T-cell (primary cell): ENCODE measurements at regions not wholly inside any gene's neighbourhood (a gene's known extent, or its start where the extent isn't known, plus 50 kb on each side); places are given as distances from the start of the nearest gene placed in this dataset.

Source experiments
- ATAC-seq, 4 experiments: fragments of 200-7000 bp in 3 of 4; fragments of 150-1000 bp in 1 of 4; cut with Tn5 transposase; replicated peaks in 1 of 4; 1 replicate in 3 of 4; 2 replicates in 1 of 4; pipeline ENCODE4 v1.10.0; 2021; ENCODE audit warnings: moderate library complexity in 3 of 4, mild to moderate bottlenecking in 2 of 4, moderate number of reproducible peaks in 1 of 4
- CTCF ChIA-PET, 2 donors: fragments of 300-600 bp; sonication (Branson Sonifier 250); formaldehyde crosslinking; loops; one replicate each; lab custom pipeline; 2022; ENCODE audit warnings: antibody characterized with exemption in 2 of 2; lab: Charles Lee
- POLR2A ChIA-PET, 2 donors: fragments of 300-600 bp; sonication (Branson Sonifier 250); formaldehyde crosslinking; loops; one replicate each; lab custom pipeline; 2022; ENCODE audit warnings: antibody characterized with exemption in 2 of 2; lab: Charles Lee
- DNase-seq, 35 experiments: peaks; one replicate each; pipeline versions ENCODE4 v3.0.0 to v3.0.0-alpha.2; 2013 to 2023
- H3K27ac ChIP-seq: one replicate; pipeline ENCODE4 v1.5.1; 2013; ENCODE audit warnings: low read length
- H3K27me3 ChIP-seq, 2 experiments: replicated peaks in 1 of 2; 1 replicate in 1 of 2; 2 replicates in 1 of 2; pipeline versions ENCODE4 v1.6.1 to v1.7.0; 2013; ENCODE audit warnings: low read length in 1 of 2, mixed read lengths in 1 of 2; ENCODE audit not compliant: control insufficient read depth in 2 of 2, insufficient read depth in 2 of 2; ENCODE audit errors: extremely low read depth in 1 of 2
- H3K36me3 ChIP-seq, 2 donors: 1 replicate in 1 of 2; 2 replicates in 1 of 2; pipeline versions ENCODE4 v1.6.1 to v1.7.0; 2013; ENCODE audit warnings: low read length in 1 of 2; ENCODE audit not compliant: control insufficient read depth in 2 of 2, insufficient read depth in 1 of 2; ENCODE audit errors: extremely low read depth in 1 of 2
- H3K4me1 ChIP-seq, 2 experiments: 1 replicate in 1 of 2; 2 replicates in 1 of 2; pipeline versions ENCODE4 v1.6.1 to v1.7.0; 2013; ENCODE audit warnings: low read length in 2 of 2, mixed read lengths in 1 of 2; ENCODE audit not compliant: insufficient read depth in 2 of 2, control insufficient read depth in 1 of 2; ENCODE audit errors: extremely low read depth in 1 of 2
- H3K4me3 ChIP-seq, 2 donors: 1 replicate in 1 of 2; 2 replicates in 1 of 2; pipeline versions ENCODE4 v1.5.1 to v1.7.0; 2013; ENCODE audit warnings: mild to moderate bottlenecking in 2 of 2, low read length in 1 of 2, moderate library complexity in 1 of 2; ENCODE audit not compliant: control insufficient read depth in 1 of 2; ENCODE audit errors: extremely low read depth in 1 of 2
- H3K9me3 ChIP-seq: 2 replicates; pipeline ENCODE4 v1.7.0; 2013
- H3K27ac Mint-ChIP-seq, 2 donors: one replicate each; pipeline ENCODE4 v1.8.0; 2020 to 2021; ENCODE audit warnings: mild to moderate bottlenecking in 2 of 2, mixed read lengths in 2 of 2
- H3K27me3 Mint-ChIP-seq, 2 donors: one replicate each; pipeline ENCODE4 v1.8.0; 2021 to 2022; ENCODE audit warnings: mixed read lengths in 2 of 2
- H3K36me3 Mint-ChIP-seq: one replicate; pipeline ENCODE4 v1.8.0; 2021; ENCODE audit warnings: mixed read lengths
- H3K4me1 Mint-ChIP-seq, 3 donors: one replicate each; pipeline ENCODE4 v1.8.0; 2020 to 2022; ENCODE audit warnings: mixed read lengths in 3 of 3, mild to moderate bottlenecking in 1 of 3
- H3K4me3 Mint-ChIP-seq, 3 donors: one replicate each; pipeline ENCODE4 v1.8.0; 2020 to 2022; ENCODE audit warnings: mild to moderate bottlenecking in 3 of 3, mixed read lengths in 3 of 3, moderate library complexity in 3 of 3
- H3K9me3 Mint-ChIP-seq, 3 donors: one replicate each; pipeline ENCODE4 v1.8.0; 2020 to 2022; ENCODE audit warnings: mixed read lengths in 3 of 3
- WGBS: methylation state at CpG from one replicate; pipeline ENCODE4 v1.1.5; 2013; ENCODE audit warnings: missing lambda C conversion rate; ENCODE audit not compliant: insufficient coverage; 5-methylcytosine and 5-hydroxymethylcytosine counted together

DNA sequence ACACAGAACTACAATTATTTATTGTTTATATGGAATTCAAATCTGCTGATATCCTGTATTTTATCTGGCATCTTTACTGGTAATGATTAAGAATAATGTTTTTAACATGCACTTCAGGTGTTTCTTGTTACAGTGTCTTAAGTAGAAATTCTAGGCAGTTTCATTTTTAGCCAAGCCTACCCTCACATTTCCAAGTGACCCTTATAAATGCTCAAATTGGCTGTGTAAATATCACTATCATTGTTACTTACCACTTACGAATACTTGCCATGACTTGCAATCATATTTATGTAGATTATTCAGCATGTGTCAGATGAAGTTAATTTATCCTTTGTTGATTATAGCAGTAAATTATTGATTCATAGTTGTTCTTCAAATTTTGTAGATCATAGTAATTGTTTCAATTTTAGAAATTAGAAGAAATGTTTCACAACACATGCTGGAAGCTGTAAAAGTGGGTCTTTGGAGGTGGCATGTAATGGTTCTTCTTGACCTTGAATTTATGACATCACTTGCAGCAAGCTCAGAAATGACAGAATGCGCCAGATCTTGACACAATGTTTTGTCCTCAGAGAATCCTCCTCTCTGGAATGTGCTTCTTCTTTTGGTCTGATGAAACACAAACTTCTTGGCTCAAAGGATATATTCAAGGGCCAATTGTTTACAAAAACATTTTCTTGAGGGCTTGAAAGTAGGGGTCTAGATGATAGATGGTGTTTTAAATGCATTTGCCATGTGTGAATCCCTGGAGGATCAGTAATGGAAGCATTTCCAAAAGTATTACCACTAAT lies 471.8 kb downstream of the COL12A1 start:
- H3K27ac Mint-ChIP-seq, result no peak overlapping the region
- Histone ChIP-seq H3K27me3 (no peaks in the 10 kb centered on the region), H3K4me3 (no peak overlapping the region), H3K4me1 (no peaks in the 10 kb centered on the region), H3K27ac (no peak overlapping the region), H3K36me3 (no peaks in the 10 kb centered on the region), H3K9me3 (no peaks in the 10 kb centered on the region)
- DNase-seq, result no peak
- H3K4me1 Mint-ChIP-seq, result no peaks in the 10 kb centered on the region
- 0% methylated on average over 1 of the region's 2 CpGs for WGBS
- no peaks in the 10 kb centered on the region for H3K27me3 Mint-ChIP-seq
- ATAC-seq, result no peak
- no peak overlapping the region for H3K4me3 Mint-ChIP-seq
- CTCF ChIA-PET, result no interaction called here
- H3K36me3 Mint-ChIP-seq, result no peaks in the 10 kb centered on the region
- peaks cover 3 to 11% (median 11%) of the 10 kb centered on the region in 3 donors for H3K9me3 Mint-ChIP-seq
- POLR2A ChIA-PET, result no interaction called here

DNA sequence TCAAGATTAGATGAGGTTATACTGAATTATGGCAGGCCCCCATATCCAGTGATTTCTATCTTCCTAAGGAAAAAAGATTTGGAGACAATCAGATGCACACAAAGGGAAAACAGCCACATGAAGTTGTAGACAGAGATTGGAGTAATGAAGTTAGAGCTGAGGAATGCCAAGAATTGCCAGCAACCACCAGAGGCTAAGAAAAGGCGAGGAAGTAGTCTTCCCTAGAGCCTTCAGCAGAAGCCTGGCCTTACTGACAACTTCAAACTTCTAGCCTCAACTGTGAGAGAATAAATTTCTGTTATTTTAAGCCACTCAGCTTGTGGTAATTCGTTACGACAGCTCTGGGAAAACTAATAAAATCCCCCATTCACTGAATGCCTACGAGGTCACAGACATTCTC lies 473.9 kb downstream of the COL12A1 start:
- H3K9me3 ChIP-seq, result no peaks in the 10 kb centered on the region
- H3K27me3 Mint-ChIP-seq, result no peaks in the 10 kb centered on the region
- H3K36me3 ChIP-seq, result no peaks in the 10 kb centered on the region
- ATAC-seq (no peak), DNase-seq (no peak)
- ChIA-PET CTCF (no interaction called here), POLR2A (no interaction called here)
- H3K4me3 ChIP-seq, result no peak overlapping the region
- H3K4me1 Mint-ChIP-seq, result no peaks in the 10 kb centered on the region
- H3K36me3 Mint-ChIP-seq, result no peaks in the 10 kb centered on the region
- peaks cover 3 to 10% (median 9%) of the 10 kb centered on the region in 3 donors for H3K9me3 Mint-ChIP-seq
- no peak overlapping the region for H3K27ac Mint-ChIP-seq
- H3K27me3 ChIP-seq, result no peaks in the 10 kb centered on the region
- H3K4me1 ChIP-seq, result no peaks in the 10 kb centered on the region
- H3K4me3 Mint-ChIP-seq, result no peak overlapping the region
- no CpG with 5 or more reads among the region's 4 CpGs for WGBS
- no peak overlapping the region for H3K27ac ChIP-seq

DNA sequence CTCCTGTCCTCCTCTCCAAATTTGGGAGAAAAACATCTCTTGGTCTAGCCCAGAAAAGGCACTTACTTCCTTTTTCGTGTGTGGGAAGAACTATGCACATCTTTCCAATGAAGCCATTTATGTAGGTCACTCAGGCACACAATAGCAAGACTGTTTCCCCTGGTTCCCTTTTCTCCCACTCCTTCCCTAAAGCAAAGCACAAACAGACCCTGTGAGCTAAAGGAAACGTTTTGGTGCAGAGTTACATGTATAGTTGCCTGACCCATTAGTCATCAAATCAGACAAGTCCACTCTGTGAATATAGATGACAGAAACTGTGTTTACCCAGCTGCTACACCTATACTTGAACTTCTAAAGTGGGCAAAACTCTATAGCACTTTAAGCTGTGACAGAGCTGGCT lies 474.6 kb downstream of the COL12A1 start:
- H3K36me3 ChIP-seq, result no peaks in the 10 kb centered on the region
- POLR2A ChIA-PET, result no interaction called here
- no peak overlapping the region for H3K27ac ChIP-seq
- H3K9me3 ChIP-seq, result no peaks in the 10 kb centered on the region
- no peak for ATAC-seq
- no peaks in the 10 kb centered on the region for H3K27me3 ChIP-seq
- peaks cover 3 to 8% (median 7%) of the 10 kb centered on the region in 3 donors for H3K9me3 Mint-ChIP-seq
- H3K4me3 ChIP-seq, result no peak overlapping the region
- no peaks in the 10 kb centered on the region for H3K36me3 Mint-ChIP-seq
- no peak for DNase-seq
- H3K4me1 ChIP-seq, result no peaks in the 10 kb centered on the region
- H3K27ac Mint-ChIP-seq, result no peak overlapping the region
- no peaks in the 10 kb centered on the region for H3K27me3 Mint-ChIP-seq
- H3K4me1 Mint-ChIP-seq, result no peaks in the 10 kb centered on the region
- CTCF ChIA-PET, result no interaction called here
- no peak overlapping the region for H3K4me3 Mint-ChIP-seq
- no CpG with 5 or more reads among the region's 2 CpGs for WGBS

- Histone ChIP-seq H3K4me3 (no peak overlapping the region), H3K27me3 (no peaks in the 10 kb centered on the region), H3K36me3 (no peaks in the 10 kb centered on the region), H3K4me1 (no peaks in the 10 kb centered on the region), H3K27ac (no peak overlapping the region), H3K9me3 (peaks cover 2% of the 10 kb centered on the region)
- Mint-ChIP-seq H3K4me1 (no peaks in the 10 kb centered on the region), H3K27ac (no peak overlapping the region), H3K9me3 (peaks cover 0 to 10% (median 7%) of the 10 kb centered on the region in 3 donors), H3K36me3 (no peaks in the 10 kb centered on the region), H3K27me3 (no peaks in the 10 kb centered on the region), H3K4me3 (no peak overlapping the region)
- ATAC-seq (no peak), DNase-seq (no peak)
- WGBS, result no CpG with 5 or more reads among the region's 1 CpG
- ChIA-PET CTCF (no interaction called here), POLR2A (interaction anchor here in 1 of 2 donors (0.6 kb wide), 1 partner anchor 38 kb away, joined by 4 read pairs; no protein-coding TSS in a partner anchor)
These were observed 484.9 kb downstream of the COL12A1 start for GRCh38 chr6:74720923-74721322.

GRCh38 chr6:74717591-74717990 lies 488.3 kb downstream of the COL12A1 start:
- DNase-seq, result no peak
- no peak overlapping the region for H3K4me3 Mint-ChIP-seq
- H3K27ac Mint-ChIP-seq, result no peak overlapping the region
- CTCF ChIA-PET, result no interaction called here
- no peaks in the 10 kb centered on the region for H3K4me1 Mint-ChIP-seq
- H3K27me3 Mint-ChIP-seq, result no peaks in the 10 kb centered on the region
- no peaks in the 10 kb centered on the region for H3K4me1 ChIP-seq
- no peak overlapping the region for H3K27ac ChIP-seq
- H3K9me3 Mint-ChIP-seq, result peaks cover 0 to 10% (median 5%) of the 10 kb centered on the region in 3 donors
- no peak for ATAC-seq
- POLR2A ChIA-PET, result no interaction called here
- H3K36me3 Mint-ChIP-seq, result no peaks in the 10 kb centered on the region
- H3K27me3 ChIP-seq, result no peaks in the 10 kb centered on the region
- H3K36me3 ChIP-seq, result no peaks in the 10 kb centered on the region
- peaks cover 2% of the 10 kb centered on the region for H3K9me3 ChIP-seq
- H3K4me3 ChIP-seq, result no peak overlapping the region

GRCh38 chr6:74715355-74716085 lies 490.3 kb downstream of the COL12A1 start:
- ChIA-PET CTCF (no interaction called here), POLR2A (no interaction called here)
- Mint-ChIP-seq H3K27me3 (no peaks in the 10 kb centered on the region), H3K4me1 (no peaks in the 10 kb centered on the region), H3K4me3 (no peak overlapping the region), H3K27ac (no peak overlapping the region), H3K9me3 (peaks cover 4 to 10% (median 9%) of the 10 kb centered on the region in 3 donors), H3K36me3 (no peaks in the 10 kb centered on the region)
- no peaks in the 10 kb centered on the region for H3K4me1 ChIP-seq
- DNase-seq, result no peak
- no peaks in the 10 kb centered on the region for H3K27me3 ChIP-seq
- no peak for ATAC-seq
- peaks cover 2% of the 10 kb centered on the region for H3K9me3 ChIP-seq
- no peaks in the 10 kb centered on the region for H3K36me3 ChIP-seq
- no peak overlapping the region for H3K27ac ChIP-seq
- no peak overlapping the region for H3K4me3 ChIP-seq
- no CpG with 5 or more reads among the region's 1 CpG for WGBS
